ENCODE measurements at regions not wholly inside any gene's neighbourhood (a gene's known extent, or its start where the extent isn't known, plus 50 kb on each side); places are given as distances from the start of the nearest gene placed in this dataset.
"Not testable (repeated sequence)": the region's sequence is repeated elsewhere in the genome, so short reads cannot be mapped to it uniquely, and the experiment has no call there.

- no peak overlapping the region for H3K4me3 ChIP-seq (ENCODE audit: low read length)
- no peak for TF ChIP-seq CTCF (conservative IDR thresholded peaks at IDR 0.05; ENCODE audit: low read length)
- DNase-seq (ENCODE audit: low read depth), result no peak
These were observed 76.1 kb upstream of the PRL start for GRCh38 chr6:22372922-22373321.

GRCh38 chr6:22374950-22375349 is 78.1 kb upstream of the PRL start:
- not testable (repeated sequence) for H3K4me3 ChIP-seq (ENCODE audit: low read length); DNase-seq (ENCODE audit: low read depth)

- H3K4me3 ChIP-seq (ENCODE audit: low read length); DNase-seq (ENCODE audit: low read depth): not testable (repeated sequence)
These were observed 79.5 kb upstream of the PRL start for GRCh38 chr6:22376293-22376692.

GRCh38 chr6:22378536-22378935 is 81.7 kb upstream of the PRL start:
- not testable (repeated sequence) for DNase-seq (ENCODE audit: low read depth); H3K4me3 ChIP-seq (ENCODE audit: low read length)

GRCh38 chr6:22380236-22380635 is 83.4 kb upstream of the PRL start:
- H3K4me3 ChIP-seq (ENCODE audit: low read length), result no peak overlapping the region
- no peak for DNase-seq (ENCODE audit: low read depth)
- TF ChIP-seq CTCF (conservative IDR thresholded peaks at IDR 0.05; ENCODE audit: low read length), result no peak

GRCh38 chr6:22381845-22382544 is 85.2 kb upstream of the PRL start:
- H3K4me3 ChIP-seq (ENCODE audit: low read length), result no peak overlapping the region
- DNase-seq (ENCODE audit: low read depth), result no peak
- no peak for TF ChIP-seq CTCF (conservative IDR thresholded peaks at IDR 0.05; ENCODE audit: low read length)

- no peak for DNase-seq (ENCODE audit: low read depth)
- H3K4me3 ChIP-seq (ENCODE audit: low read length), result no peak overlapping the region
- no peak for TF ChIP-seq CTCF (conservative IDR thresholded peaks at IDR 0.05; ENCODE audit: low read length)
These were observed 86.2 kb upstream of the PRL start for GRCh38 chr6:22383016-22383415.

GRCh38 chr6:22392711-22393110 is 95.9 kb upstream of the PRL start:
- no peak for TF ChIP-seq CTCF (conservative IDR thresholded peaks at IDR 0.05; ENCODE audit: low read length)
- peak; percentile 4 for DNase-seq (ENCODE audit: low read depth)
- H3K4me3 ChIP-seq (ENCODE audit: low read length), result no peak overlapping the region

- H3K4me3 ChIP-seq (ENCODE audit: low read length), result no peak overlapping the region
- no peak for DNase-seq (ENCODE audit: low read depth)
- TF ChIP-seq CTCF (conservative IDR thresholded peaks at IDR 0.05; ENCODE audit: low read length), result no peak
These were observed 97.9 kb upstream of the PRL start for GRCh38 chr6:22394691-22395090.

All from AG10803 (cell line).